ENCODE measurements at regions not wholly inside any gene's neighbourhood (a gene's known extent, or its start where the extent isn't known, plus 50 kb on each side); places are given as distances from the start of the nearest gene placed in this dataset.

DNA sequence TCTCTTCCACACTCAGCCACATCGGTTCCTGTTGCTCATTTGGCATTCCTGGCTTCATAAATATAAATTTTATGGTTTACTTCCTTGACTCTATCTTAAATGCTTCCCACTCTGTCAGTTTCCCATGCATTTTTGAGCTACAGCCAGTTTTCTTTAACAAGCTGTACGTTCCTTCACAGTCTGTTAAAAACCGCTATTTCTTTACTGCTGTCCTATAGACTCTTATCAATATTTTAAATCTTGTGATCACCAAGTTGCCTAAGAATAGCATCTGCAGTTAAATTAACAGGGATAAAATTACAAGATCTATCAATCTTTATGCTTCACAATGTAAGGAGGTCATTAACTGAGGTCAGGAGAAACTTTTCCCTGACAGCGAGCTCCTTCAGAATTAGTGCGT lies 103.1 kb upstream of the RHOBTB1 start:
- TF ChIP-seq, protein P1, sequence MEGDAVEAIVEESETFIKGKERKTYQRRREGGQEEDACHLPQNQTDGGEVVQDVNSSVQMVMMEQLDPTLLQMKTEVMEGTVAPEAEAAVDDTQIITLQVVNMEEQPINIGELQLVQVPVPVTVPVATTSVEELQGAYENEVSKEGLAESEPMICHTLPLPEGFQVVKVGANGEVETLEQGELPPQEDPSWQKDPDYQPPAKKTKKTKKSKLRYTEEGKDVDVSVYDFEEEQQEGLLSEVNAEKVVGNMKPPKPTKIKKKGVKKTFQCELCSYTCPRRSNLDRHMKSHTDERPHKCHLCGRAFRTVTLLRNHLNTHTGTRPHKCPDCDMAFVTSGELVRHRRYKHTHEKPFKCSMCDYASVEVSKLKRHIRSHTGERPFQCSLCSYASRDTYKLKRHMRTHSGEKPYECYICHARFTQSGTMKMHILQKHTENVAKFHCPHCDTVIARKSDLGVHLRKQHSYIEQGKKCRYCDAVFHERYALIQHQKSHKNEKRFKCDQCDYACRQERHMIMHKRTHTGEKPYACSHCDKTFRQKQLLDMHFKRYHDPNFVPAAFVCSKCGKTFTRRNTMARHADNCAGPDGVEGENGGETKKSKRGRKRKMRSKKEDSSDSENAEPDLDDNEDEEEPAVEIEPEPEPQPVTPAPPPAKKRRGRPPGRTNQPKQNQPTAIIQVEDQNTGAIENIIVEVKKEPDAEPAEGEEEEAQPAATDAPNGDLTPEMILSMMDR (conservative IDR thresholded peaks at IDR 0.05; ENCODE audit: low read depth, low read length), result no peak
- no peak for TF ChIP-seq EZH2phosphoT487 (IDR thresholded peaks at IDR 0.05; ENCODE audit: borderline replicate concordance, low read length)
- no peak for TF ChIP-seq EZH2 (IDR thresholded peaks at IDR 0.05; ENCODE audit: low read length, unreplicated experiment)
